Smooth muscle cell (in vitro differentiated cells): ENCODE measurements at regions not wholly inside any gene's neighbourhood (a gene's known extent, or its start where the extent isn't known, plus 50 kb on each side); places are given as distances from the start of the nearest gene placed in this dataset. TPM values are rescaled to one million over a fixed set of nuclear protein-coding genes. Genes with fewer than 3 reads are reported as not detected.

ENCODE experiments used
- DNase-seq: peaks from one replicate; lab custom pipeline; 2025; ENCODE audit not compliant: unreplicated experiment; lab: John Stamatoyannopoulos, UW
- H2AFZ ChIP-seq: fragments of 200-600 bp; sonication (generic); 2 replicates; pipeline ENCODE4 v1.6.0; 2016; ENCODE audit warnings: antibody characterized with exemption, low read depth, mild to moderate bottlenecking
- H3F3A ChIP-seq: fragments of 200-600 bp; sonication (generic); 2 replicates; pipeline ENCODE4 v1.6.0; 2017; ENCODE audit warnings: antibody characterized with exemption, low read depth
- H3K27ac ChIP-seq: fragments of 200-600 bp; sonication (generic); 2 replicates; pipeline ENCODE4 v1.5.1; 2016; ENCODE audit warnings: low read depth, mild to moderate bottlenecking
- H3K27me3 ChIP-seq: fragments of 200-600 bp; sonication (generic); 2 replicates; pipeline ENCODE4 v1.6.1; 2016; ENCODE audit warnings: low read depth, mild to moderate bottlenecking
- H3K36me3 ChIP-seq: fragments of 200-600 bp; sonication (generic); 2 replicates; pipeline ENCODE4 v1.5.1; 2016; ENCODE audit warnings: low read depth
- H3K4me1 ChIP-seq: fragments of 200-600 bp; sonication (generic); 2 replicates; pipeline ENCODE4 v1.5.1; 2016; ENCODE audit warnings: low read depth
- H3K4me2 ChIP-seq: fragments of 200-600 bp; sonication (generic); 2 replicates; pipeline ENCODE4 v1.6.0; 2016; ENCODE audit warnings: mild to moderate bottlenecking
- H3K4me3 ChIP-seq: fragments of 200-600 bp; sonication (generic); 2 replicates; pipeline ENCODE4 v1.5.1; 2016; ENCODE audit warnings: mild to moderate bottlenecking
- H3K79me2 ChIP-seq: fragments of 200-600 bp; sonication (generic); 2 replicates; pipeline ENCODE4 v1.6.0; 2016; ENCODE audit warnings: low read depth, mild to moderate bottlenecking
- H3K9ac ChIP-seq: fragments of 200-600 bp; sonication (generic); 2 replicates; pipeline ENCODE4 v1.6.0; 2016; ENCODE audit warnings: low read depth
- H3K9me3 ChIP-seq: fragments of 200-600 bp; sonication (generic); replicated peaks from 2 replicates; pipeline ENCODE4 v1.5.1; 2016; ENCODE audit warnings: low read depth
- H4K20me1 ChIP-seq: fragments of 200-600 bp; sonication (generic); 2 replicates; pipeline ENCODE4 v1.6.0; 2016; ENCODE audit warnings: low read depth
- WGBS: methylation state at CpG from one replicate; pipeline ENCODE4 v1.1.7; 2016; ENCODE audit warnings: low lambda C conversion rate; 5-methylcytosine and 5-hydroxymethylcytosine counted together
- small RNA-seq: library from RNA; depleted of rRNA; stranded (forward); fragments of <200 nt; gene quantifications from one replicate; pipeline ENCODE3, GENCODE V24; 2014
- TF ChIP-seq, protein P1 (sequence below): fragments of 200-600 bp; sonication (generic); IDR thresholded peaks from 2 replicates; pipeline ENCODE4 v1.5.1; 2017; ENCODE audit warnings: borderline replicate concordance, mild to moderate bottlenecking, antibody characterized with exemption; ENCODE audit not compliant: insufficient read depth, poor library complexity, severe bottlenecking

DNA sequence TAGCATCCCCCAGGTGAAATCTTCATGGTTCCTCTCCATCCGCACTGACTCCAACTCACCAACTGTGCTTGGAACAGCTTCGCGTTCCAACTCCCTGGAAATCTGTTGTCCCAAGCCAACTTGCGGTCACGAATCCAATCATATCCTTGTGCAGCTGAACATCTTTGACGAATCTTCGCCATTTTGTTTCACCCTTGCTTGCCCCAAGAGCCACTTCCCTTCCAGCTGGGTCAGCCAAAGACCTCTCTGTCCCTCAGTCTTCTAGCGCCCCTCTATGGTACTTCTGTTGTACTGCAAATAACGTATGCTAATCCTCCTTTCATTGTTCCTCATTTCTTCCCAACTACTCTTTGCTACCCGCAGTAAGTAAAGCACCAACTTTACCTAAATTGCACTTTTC is 61.0 kb upstream of the TARS1 start:
- H3K27ac ChIP-seq: no peak overlapping the region
- H3F3A ChIP-seq: no peaks in the 10 kb centered on the region
- H3K4me3 ChIP-seq: no peak overlapping the region
- 69% methylated on average over 10 of the region's 10 CpGs for WGBS
- H3K9me3 ChIP-seq: no peaks in the 10 kb centered on the region
- no peaks in the 10 kb centered on the region for H3K79me2 ChIP-seq
- no peaks in the 10 kb centered on the region for H3K4me1 ChIP-seq
- TF ChIP-seq, protein P1, sequence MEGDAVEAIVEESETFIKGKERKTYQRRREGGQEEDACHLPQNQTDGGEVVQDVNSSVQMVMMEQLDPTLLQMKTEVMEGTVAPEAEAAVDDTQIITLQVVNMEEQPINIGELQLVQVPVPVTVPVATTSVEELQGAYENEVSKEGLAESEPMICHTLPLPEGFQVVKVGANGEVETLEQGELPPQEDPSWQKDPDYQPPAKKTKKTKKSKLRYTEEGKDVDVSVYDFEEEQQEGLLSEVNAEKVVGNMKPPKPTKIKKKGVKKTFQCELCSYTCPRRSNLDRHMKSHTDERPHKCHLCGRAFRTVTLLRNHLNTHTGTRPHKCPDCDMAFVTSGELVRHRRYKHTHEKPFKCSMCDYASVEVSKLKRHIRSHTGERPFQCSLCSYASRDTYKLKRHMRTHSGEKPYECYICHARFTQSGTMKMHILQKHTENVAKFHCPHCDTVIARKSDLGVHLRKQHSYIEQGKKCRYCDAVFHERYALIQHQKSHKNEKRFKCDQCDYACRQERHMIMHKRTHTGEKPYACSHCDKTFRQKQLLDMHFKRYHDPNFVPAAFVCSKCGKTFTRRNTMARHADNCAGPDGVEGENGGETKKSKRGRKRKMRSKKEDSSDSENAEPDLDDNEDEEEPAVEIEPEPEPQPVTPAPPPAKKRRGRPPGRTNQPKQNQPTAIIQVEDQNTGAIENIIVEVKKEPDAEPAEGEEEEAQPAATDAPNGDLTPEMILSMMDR: peak; percentile 46
- H3K27me3 ChIP-seq: no peaks in the 10 kb centered on the region
- no peak overlapping the region for H3K4me2 ChIP-seq
- DNase-seq: no peak
- no peak overlapping the region for H3K9ac ChIP-seq
- no peaks in the 10 kb centered on the region for H4K20me1 ChIP-seq
- H2AFZ ChIP-seq: no peak overlapping the region
- H3K36me3 ChIP-seq: no peaks in the 10 kb centered on the region

DNA sequence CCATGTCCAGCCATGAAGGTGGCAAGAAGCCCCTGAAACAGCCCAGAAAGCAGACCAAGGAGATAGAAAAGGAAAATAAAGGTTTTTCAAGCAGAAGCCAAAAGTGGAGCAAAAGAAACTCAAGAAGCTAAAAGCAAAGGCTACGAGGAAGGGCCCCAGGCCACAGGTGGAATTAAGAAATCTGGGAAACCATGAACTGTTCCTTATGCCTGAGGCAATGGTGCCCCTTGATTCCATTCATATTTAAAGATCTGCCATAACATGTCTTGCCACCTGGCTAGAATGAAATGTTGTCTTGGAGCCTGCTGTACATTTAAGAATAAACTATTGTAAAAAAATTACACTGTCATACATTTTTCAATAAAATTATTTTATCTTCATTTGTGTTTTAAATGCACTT is 59.5 kb upstream of the TARS1 start:
- Histone ChIP-seq H3K27ac (no peak overlapping the region), H3F3A (no peaks in the 10 kb centered on the region), H2AFZ (no peak overlapping the region), H4K20me1 (no peaks in the 10 kb centered on the region), H3K36me3 (no peaks in the 10 kb centered on the region), H3K9ac (no peak overlapping the region), H3K27me3 (no peaks in the 10 kb centered on the region), H3K4me1 (no peaks in the 10 kb centered on the region), H3K9me3 (no peaks in the 10 kb centered on the region), H3K79me2 (no peaks in the 10 kb centered on the region), H3K4me2 (no peak overlapping the region), H3K4me3 (no peak overlapping the region)
- DNase-seq: no peak
- 92% methylated on average over 1 of the region's 1 CpG for WGBS
- TF ChIP-seq, protein P1: no peak

Small RNAs in the stretch of these regions (small RNA-seq; reads per million reads assigned to genes)
- gene AC010343.2: not detected
- not detected for gene AC025459.1
